GM19023 (cell line): ENCODE measurements at regions not wholly inside any gene's neighbourhood (a gene's known extent, or its start where the extent isn't known, plus 50 kb on each side); places are given as distances from the start of the nearest gene placed in this dataset.

Experiments used
- ATAC-seq: cut with Tn5 transposase; IDR thresholded peaks from one replicate; pipeline ENCODE4 v1.9.1; 2021; ENCODE audit warnings: mild to moderate bottlenecking, moderate library complexity; ENCODE audit not compliant: unreplicated experiment

DNA sequence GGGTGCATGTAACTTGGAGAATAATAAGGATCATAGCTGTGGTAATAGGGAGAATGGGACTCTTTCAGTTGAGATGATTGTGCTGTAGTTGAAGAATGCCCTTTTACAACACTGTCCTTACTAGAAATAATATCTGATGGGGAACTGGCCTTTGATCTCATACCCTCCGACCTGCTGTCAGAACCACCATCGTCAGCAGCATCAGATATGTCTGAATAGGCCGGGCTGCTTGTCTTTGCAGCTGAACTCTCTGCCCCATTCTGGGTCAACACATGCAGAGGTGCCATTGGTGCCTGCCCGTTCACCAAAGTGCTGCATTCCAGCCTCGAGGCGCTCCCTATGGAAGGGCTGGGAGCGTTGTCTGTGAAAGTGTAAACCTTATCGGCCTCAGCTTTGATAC, 99.1 kb downstream of the ZNF608 start:
- no peak for ATAC-seq

- ATAC-seq = no peak
These were observed 101.0 kb downstream of the ZNF608 start for GRCh38 chr5:124645396-124645795.

- no peak for ATAC-seq
These were observed 101.9 kb downstream of the ZNF608 start for GRCh38 chr5:124644582-124644981.

DNA sequence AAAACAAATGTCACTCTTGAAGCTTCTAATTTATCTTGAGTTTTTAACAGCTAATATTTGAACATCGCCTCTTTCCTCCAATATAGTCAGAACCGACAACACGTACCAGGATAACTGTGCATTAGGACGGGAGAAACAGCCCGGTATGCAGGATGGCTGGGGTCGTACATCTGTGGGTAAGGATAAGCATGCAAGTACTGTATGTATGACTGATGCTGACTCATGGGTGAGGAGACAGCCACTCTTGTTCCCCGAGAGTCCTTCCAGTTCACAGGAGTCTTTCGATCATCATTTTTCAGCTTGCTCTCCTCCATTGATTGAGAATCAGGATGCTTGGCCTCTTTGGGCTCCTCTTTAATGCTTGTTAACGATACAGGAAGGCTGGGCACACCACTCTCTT, 102.3 kb downstream of the ZNF608 start:
- ATAC-seq = no peak

DNA sequence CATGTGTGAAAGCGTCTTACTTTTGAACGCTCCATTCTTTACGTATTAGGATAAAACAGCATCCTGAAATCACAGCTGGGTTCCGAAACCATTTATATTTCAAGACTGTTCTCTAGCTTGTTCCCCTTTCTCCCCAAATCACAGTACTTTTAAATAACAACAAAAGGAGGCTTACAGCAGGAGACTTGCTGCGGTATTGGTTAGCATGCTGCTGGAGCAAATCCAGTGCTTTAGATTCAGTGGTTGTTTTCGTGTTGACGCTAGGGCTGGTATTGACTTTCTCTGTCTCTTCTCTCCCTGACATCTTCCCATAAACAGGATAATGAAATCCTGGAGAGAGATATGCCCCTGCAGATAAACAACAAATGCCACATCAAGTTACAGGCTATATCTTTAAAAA, 103.1 kb downstream of the ZNF608 start:
- ATAC-seq = no peak

DNA sequence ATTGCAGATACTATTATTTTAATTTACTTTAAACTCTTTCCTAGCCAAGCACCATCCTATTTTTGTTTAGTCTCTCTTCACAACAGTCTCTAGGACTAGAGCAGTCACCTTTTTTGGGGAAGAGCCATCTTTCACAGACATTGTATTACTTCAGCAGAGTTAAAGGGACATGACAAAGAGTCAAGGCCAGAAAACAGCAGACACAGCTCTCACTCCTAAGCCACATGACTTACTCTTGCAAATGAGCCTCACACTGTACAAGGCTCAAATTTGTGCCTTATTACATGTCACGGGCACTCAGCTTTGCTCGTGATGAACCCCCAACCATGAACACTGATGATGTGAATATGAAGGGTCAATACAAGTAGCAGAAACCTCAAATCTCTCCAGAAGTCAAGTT, 104.3 kb downstream of the ZNF608 start:
- ATAC-seq = no peak

- ATAC-seq = no peak
These were observed 105.2 kb downstream of the ZNF608 start for GRCh38 chr5:124641154-124641792.

GRCh38 chr5:124639095-124639665, 107.3 kb downstream of the ZNF608 start:
- ATAC-seq = no peak

- ATAC-seq = no peak
These were observed 109.4 kb downstream of the ZNF608 start for GRCh38 chr5:124637011-124637410.

DNA sequence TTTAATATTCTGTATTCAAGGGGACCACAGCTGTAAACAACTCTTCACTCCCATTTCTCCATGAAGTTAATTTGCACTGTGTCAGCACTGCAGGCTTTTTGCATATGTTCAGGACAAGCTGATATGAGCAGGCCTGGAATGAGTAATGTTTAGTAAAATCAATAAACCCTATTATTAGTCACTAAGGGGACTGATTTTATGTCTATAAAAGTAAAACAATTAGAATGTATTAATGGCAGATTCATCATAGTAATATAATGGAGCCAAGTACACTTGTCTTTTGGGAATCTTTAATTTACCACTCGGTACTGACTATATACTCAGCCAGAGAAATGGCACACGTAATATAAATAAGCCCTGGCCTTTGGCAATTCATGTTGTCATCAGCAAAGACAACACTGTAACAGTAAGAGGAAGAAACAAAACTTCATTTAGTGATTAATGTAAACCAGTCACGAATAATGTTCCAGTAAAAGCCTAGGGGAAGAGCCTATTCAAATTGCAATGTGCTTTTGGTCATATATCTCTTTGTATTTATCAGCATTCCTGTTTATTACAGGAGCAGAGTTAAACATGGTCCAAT, 111.6 kb downstream of the ZNF608 start:
- ATAC-seq = no peak

GRCh38 chr5:124634228-124634739, 112.2 kb downstream of the ZNF608 start:
- ATAC-seq = no peak

DNA sequence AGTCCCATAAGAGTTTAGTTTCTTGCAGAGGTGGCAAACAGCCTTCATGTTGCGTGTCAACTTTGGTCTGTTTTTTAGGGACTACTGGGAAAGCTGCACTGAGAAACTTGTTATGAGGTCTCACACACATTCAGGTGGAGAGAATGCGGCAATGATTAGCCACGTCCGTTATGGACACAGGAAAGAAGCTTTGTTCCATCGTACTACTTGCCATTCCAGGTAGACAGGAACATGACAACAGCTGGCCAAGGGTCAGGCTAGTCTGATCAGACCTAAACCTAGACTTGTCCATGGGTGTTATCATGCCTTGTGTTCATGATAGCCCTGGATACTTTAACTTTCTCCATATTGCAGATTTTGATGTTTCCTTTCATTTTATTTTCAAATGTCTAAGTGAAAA, 113.2 kb downstream of the ZNF608 start:
- ATAC-seq = no peak

- ATAC-seq = no peak
These were observed 114.4 kb downstream of the ZNF608 start for GRCh38 chr5:124631874-124632550.

DNA sequence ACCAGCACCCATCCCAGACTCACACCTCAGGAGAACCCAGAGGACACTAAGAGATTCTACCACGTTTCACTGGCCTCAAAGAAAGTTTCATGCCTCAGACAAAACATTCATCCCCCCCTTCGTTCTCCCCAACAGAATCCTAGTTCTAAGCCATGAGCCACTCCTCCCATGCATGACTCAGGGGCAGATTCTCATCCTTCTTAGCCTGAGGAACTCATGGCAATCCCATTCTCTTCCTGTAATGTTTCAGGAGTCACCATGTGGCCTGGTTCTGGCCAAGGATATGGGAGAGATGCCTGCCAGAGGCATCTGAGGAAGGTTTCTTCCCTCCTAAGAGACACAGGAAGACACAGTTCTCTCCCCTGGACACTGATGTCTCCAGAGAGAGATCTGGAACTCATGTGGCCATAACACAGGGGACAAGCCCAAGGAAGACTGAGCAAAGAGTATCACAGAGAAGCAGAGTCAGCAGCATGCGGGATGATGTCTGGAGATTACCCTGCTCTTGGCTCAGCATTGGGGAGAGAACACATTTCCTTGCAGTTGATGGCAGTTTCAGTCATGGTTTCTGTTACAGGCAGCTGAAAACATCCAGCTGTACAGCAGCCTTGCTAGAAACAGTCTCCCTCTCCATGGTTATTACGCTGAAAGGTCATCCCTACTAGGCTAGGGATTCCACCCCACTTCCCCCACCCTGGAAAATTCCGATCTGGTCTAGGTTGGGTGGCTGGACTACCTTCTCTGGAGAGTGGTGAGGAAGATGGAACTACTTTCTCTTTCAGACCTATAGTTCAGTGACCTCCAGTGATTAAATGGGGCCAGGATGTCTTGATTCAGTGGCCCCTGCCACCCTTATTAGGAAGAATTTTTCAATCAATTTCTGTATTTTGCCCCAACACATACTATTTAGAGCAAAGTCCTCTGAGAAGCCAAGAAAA, 115.4 kb downstream of the ZNF608 start:
- peak; percentile 65 for ATAC-seq

- no peak for ATAC-seq
These were observed 117.5 kb downstream of the ZNF608 start for GRCh38 chr5:124628721-124629596.

DNA sequence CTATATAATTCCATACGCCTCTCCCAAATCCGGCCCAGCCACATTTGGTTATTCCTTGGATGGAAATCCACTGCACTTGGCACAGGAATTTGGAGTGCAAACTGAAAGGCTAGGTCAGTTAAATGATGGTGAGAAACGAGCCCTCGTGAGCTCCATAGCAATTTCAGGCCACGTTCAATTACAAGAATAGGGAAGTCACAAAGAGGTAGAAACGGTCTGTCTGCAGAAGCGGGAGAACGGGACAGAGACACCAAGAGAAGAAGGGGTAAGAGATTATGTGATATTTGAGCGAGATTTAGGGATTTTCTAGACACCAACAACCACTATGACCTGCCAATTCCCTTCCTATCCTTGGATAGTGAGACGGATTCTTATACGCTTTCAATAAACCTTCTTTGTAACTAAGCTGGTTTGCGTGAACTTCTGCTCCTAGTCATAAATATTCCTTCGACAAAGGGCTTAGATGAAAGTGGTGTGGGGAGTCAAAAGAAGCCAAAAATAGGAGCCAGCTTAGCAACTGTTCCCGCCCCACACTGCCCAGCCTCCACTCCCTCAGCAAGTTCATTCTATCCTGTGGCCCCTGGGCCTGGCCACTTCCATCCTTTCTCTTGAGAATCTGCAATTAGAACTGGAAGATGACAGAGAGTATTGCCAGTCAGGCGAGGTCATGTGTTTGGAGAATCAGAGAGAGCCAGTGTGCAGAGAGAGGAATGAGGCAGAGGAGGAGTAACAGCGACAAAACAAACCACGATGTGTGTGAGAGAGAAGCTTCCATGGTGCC, 118.4 kb downstream of the ZNF608 start:
- ATAC-seq = no peak

DNA sequence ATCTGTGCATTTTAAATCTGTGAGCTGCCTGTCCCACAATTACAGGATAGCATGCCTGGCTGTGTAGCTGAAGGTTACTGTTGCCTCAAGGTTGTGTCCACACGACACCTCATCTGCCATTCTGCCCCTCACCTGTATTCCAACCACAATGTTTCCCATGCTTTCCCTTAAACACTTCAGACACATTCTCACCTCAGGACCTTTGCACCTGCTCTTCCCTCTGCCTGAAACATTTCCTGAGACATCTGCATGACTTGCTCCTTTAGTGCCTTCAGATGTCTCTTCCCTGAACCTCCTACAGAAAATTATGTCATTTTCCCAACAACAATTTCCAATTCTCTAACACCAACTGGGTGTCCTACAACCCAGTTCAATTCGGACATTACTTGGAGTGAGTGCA, 120.4 kb downstream of the ZNF608 start:
- ATAC-seq = no peak

DNA sequence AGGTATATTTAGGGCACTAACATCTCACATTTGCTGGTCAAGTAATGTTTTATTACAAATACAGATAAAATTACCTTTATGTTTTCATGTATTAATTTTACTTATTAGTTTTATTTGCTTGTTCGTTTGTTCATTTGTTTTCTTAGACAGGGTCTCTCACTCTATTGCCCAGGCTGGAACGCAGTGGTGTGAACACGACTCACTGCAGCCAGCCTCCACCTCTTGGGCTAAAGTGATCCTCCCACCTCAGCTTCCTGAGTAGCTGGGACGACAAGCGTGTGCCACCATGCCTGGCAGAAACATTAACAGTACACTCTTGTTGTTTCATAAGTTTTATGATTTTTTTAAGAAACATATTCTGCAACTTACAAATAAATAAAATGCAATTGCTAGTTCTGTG, 123.2 kb downstream of the ZNF608 start:
- no peak for ATAC-seq

- no peak for ATAC-seq
These were observed 123.6 kb downstream of the ZNF608 start for GRCh38 chr5:124622851-124623250.
